ENCODE measurements at regions not wholly inside any gene's neighbourhood (a gene's known extent, or its start where the extent isn't known, plus 50 kb on each side); places are given as distances from the start of the nearest gene placed in this dataset.
"Not testable (repeated sequence)": the region's sequence is repeated elsewhere in the genome, so short reads cannot be mapped to it uniquely, and the experiment has no call there.

DNA sequence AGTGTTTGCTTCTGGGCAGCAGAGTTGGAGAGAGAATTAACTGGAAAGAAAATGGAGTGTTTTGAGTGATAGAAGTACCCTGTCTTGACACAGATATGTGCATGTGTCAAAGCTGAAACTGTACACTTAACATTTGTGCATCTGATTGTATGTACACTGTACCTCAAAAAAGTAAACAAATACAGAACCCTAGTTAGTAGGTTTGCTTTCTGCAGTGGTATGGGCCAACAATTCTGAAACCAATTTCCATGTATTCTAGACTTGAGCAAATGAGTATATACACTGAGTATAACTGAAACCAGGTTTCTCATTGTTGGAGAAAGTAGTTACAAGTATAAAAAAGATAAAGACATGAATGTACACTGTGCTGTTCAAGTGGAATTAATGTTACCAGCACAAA is 52.4 kb downstream of the ELAPOR2 start:
- no peak for DNase-seq

DNA sequence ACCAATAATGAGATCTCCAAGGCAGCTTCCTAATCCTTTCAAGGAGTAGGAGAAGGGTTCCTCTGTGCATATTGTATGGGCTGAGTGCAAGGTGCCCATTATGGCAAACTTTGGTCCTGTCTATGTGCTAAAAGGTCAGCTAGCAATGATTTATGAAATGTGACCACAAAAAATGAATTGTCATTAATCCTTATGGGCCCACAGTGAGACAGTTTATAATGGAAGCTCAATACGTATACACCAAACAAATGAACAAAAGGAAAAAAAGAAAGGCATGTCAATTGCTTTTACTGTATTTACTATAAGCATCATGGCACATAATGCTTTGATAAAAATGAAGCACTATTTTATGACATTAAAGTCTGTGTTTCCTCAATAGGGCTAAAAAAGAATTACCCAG is 54.5 kb downstream of the ELAPOR2 start:
- DNase-seq, result no peak

DNA sequence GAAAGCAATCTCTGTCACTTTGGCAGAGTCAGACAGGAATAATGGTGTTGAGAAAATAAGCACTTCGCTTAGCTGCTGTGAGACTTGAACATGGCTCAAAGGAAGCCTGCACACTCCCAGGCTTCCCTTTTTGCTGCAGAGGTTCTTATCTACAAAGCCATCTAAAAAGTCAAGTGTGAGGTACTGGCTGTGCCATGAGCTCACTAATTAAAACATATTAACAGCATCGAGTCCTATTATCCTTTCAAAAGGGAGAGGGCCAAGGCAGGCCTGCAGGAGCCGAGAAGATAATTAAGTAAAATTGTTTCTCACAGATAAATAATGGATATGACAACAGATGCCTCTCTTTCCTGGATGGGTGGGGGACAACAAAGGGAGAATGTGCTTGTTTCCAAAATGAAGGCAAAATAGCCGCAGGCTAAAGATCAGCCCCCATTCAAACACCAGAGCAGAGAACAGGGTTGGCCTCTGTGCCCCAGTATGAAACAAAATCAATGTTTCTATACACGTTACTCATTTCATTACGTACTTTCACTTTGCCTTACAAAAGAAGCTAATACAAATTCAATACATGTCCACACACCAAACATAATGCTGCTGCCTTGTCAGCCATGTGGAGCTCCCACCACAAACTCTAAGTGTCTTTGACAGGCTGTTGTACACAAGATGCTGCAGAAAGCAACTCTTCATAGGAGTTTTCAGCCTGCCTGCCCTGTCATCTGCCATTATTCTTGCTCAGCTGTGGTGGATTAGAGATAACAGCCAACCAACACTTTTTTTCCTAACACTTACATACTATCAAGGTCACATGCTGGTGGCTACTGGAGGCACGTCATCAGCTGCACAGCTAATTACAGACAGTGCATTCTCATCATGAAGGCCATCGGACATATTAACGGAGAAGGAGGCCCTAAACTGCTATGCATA is 55.3 kb downstream of the ELAPOR2 start:
- no peak for DNase-seq

DNA sequence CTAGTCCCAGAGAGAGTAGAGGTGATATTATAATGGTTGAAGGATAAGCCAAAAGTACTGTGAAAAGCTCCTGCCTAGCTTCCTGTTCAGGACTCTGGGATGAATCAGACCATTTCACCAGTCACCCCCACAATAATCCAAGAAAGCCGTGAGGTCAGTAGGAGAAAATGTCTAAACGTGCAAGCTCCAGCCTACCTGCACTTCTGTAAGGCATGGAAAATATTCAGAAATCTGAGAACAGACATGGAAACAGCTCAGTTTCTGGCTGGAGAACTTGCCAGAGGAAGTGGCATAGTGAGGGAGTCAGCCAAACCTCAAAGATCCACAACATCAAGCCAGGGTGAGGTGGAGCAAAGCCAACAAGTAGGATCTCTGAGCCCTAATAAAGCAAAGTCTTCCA is 58.2 kb downstream of the ELAPOR2 start:
- no peak for DNase-seq

DNA sequence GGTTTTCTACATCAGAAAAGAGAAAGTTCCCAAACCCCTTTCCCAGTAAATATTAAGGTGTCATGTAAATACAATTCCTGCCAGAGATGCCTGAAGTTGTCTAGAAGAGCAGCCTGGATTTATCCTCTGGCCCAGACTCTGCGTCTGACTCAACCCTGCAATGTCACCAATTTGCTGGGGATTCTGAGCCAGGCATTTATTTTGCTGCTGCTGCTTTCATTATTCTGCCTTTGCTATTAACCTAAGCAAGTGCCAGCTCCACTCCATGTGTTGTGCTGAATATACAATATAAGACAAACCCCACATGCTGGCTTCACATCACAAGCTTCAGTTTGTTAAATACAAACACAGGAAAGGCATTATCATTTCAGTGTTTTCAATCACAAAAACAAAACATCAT is 59.1 kb downstream of the ELAPOR2 start:
- peak; percentile 37 for DNase-seq

DNA sequence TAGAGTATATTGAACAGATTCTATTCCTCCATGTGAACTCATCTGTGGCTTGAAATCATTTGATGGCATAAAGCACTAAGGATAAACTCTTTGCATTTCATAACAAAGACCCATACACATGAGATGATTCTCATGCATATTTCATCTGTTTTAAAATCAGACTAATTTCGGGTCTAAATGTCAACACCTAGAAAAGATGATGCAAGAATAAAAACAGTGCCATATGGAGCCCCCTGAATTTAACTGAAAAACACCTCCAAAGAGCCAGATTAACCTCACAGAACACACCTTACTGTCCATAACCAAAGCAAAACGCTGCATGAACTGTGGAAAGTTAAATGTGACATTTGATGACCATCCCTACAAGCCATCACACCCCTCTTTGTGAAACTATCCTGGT is 59.7 kb downstream of the ELAPOR2 start:
- peak; percentile 66 for DNase-seq

DNA sequence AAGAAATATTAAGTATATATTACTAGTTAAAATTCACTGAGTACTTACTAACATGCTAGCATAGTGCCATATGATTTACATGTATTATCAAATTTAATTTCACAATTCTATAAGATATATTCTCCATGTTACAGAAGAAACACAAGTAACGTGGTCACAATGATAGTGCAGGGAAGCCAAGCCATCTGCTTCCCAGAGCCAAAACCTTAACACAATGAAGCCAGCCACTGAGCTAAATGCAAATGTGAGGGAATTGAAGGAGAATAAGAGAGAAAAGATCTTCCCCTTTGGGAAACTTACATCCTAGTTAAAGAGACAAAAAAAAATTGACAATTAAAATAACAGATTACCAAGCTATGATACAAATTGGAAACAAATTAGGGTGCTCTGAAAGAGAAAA is 63.6 kb downstream of the ELAPOR2 start:
- no peak for DNase-seq

DNA sequence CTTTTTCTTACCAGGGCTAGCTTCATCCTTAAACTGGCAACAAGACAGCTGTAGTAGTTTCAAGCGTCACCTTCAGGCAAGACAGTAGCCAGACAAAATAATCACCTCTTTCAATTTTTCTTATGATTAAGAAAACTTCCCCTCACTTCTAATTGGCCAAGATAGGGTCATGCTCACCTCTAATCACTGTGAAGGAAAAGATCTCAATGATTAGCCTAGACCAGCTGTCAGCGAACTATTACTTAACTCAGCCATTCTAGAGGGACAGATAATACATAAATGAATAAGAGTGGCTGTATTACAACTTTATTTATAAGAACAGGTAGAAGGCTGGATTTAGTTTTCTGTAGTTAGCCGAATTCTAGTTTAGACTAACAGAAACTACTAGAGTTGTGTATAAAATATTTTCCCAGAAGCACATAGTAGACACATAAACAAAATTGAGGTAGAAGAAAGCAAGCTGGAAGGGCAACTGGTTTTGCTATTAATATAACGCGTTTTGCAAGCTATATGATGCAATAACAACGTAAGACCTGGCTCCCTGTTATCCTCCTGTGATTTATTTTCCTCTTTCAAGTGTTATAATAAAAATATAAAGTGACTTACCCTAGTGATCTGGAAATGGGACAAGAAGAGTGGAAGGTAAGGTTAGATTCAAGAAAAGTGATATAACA is 64.3 kb downstream of the ELAPOR2 start:
- DNase-seq, result no peak

DNA sequence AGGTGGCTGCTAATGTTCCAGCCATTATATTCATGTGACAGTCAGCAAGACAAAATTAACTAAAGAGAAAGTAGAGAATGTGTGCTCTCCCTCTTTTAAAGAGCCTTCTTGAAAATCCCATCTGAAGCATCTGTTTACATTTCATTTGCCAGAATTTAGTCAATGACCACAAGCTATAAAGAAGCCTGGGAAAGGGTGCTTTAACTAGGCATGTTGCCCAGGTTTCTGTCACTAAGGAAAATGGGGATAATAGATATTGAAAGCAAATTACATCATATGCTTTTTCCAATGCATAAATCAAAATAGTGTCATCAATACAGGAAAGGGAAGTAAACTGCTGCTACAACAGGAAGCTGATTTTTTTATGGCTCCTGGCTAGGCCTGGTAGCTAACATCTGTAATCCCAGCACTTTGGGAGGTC is 67.7 kb downstream of the ELAPOR2 start:
- DNase-seq, result no peak

DNA sequence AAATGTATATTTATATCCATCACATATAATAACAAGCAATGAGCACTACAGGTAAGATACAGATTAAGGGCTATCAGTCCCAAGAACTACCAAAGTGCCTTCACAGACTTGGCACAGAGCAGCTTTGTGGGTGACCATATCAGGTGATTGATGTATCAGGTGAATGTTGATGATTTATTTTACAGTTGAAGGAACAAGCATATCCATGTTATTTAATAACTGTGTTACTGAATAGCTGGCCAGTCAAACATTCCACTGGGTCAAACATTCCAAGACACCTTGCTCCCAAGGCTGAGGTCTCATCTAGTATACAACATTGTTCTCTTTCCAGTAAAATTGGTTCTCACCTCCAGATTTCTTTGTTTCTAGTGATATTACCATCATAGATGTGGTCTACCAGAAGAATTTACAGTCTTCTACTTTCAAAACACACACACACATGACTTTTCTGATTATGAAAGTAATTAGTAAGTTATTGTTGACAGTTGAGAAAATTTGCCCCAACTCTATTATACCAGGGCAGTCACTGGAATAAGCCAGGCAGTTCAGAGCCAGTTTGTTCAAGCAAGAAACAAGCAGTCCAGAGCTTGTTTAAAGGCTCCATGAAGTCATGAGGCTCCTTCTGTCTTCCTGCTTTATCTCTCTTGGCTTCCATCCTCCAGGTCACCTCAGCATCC is 68.2 kb downstream of the ELAPOR2 start:
- DNase-seq, result no peak

DNA sequence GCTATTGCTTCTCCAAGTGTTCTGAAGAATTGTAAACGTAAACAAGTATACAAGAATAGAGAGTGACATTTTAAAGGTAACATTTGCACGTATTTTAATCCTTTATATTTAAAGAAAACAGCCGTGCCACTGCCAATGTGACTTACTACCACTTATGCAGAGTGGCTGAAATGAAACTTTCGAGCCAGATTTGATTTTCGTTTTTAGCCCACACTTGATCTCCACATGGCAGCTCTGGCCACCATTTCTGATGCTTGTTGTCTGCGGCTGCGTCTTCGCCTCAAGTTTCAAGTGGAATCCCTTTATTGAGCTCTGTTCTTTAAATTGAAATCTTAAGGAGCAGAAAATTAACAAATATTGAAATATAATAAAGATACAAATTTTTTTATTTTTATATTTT is 70.0 kb downstream of the ELAPOR2 start:
- DNase-seq, result no peak

DNA sequence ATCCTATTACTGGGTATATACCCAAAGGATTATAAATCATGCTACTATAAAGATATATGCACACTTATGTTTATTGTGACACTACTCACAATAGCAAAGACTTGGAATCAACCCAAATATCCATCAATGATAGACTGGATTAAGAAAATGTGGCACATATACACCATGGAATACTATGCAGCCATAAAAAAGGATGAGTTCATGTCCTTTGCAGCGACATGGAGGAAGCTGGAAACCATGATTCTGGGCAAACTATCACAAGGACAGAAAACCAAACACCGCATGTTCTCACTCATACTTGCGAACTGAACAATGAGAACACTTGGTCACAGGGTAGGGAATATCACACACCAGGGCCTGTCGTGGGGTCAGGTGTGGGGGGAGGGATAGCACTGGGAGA is 71.6 kb downstream of the ELAPOR2 start:
- not testable (repeated sequence) for DNase-seq

DNA sequence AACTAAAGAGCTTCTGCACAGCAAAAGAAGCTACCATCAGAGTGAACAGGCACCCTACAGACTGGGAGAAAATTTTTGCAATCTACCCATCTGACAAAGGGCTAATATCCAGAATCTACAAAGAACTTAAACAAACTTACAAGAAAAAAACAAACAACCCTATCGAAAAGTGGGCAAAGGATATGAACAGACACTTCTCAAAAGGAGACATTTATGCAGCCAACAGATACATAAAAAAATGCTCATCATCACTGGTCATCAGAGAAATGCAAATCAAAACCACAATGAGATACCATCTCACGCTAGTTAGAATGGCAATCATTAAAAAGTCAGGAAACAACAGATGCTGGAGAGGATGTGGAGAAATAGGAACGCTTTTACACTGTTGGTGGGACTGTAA is 72.1 kb downstream of the ELAPOR2 start:
- DNase-seq, result not testable (repeated sequence)

DNA sequence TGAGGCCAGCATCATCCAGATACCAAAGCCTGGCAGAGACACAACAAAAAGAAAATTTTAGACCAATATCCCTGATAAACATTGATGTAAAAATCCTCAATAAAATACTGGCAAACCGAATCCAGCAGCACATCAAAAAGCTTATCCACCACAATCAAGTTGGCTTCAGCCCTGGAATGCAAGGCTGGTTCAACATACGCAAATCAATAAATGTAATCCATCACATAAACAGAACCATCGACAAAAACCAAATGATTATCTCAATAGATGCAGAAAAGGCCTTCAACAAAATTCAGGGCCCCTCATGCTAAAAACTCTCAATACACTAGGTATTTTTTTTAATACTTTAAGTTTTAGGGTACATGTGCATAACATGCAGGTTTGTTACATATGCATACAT is 74.1 kb downstream of the ELAPOR2 start:
- DNase-seq, result not testable (repeated sequence)

DNA sequence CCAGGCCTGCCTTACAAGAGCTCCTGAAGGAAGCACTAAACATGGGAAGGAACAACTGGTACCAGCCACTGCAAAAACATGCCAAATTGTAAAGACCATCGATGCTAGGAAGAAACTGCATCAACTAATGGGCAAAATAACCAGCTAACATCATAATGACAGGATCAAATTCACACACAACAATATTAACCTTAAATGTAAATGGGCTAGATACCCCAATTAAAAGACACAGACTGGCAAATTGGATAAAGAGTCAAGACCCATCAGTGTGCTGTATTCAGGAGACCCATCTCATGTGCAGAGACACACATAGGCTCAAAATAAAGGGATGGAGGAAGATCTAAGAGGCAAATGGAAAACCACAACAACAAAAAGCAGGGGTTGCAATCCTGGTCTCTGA is 75.8 kb downstream of the ELAPOR2 start:
- not testable (repeated sequence) for DNase-seq

DNA sequence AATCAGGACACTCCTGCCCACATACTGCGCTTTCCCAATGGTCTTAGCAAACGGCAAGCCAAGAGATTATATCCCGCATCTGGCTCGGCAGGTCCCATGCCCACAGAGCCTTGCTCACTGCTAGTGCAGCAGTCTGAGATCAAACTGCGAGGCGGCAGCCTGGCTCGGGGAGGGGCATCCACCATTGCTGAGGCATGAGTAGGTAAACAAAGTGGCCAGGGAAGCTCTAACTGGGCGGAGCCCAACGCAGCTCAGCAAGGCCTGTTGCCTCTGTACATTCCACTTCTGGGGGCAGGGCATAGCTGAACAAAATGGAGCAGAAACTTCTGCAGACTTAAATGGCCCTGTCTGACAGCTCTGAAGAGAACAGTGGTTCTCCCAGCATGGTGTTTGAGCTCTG is 77.5 kb downstream of the ELAPOR2 start:
- not testable (repeated sequence) for DNase-seq

DNA sequence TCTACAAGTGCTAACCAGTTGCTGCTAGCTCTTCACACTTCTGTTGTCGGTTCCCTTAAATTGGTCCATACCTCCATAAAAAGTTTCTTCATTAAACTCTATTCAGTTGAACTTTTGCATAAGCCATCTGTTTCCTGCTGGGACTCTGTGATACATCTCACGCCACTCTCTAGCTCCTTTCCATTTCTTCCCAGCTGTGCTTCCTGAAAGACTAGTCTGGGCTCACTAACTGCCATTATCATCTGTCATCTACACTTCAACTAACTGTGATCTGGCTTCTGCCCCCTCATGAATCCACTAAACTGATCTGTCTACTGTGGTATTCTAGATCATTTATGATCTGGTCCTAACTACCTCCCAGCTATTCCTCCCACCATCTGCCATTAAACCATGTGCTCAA is 78.3 kb downstream of the ELAPOR2 start:
- DNase-seq, result no peak

DNA sequence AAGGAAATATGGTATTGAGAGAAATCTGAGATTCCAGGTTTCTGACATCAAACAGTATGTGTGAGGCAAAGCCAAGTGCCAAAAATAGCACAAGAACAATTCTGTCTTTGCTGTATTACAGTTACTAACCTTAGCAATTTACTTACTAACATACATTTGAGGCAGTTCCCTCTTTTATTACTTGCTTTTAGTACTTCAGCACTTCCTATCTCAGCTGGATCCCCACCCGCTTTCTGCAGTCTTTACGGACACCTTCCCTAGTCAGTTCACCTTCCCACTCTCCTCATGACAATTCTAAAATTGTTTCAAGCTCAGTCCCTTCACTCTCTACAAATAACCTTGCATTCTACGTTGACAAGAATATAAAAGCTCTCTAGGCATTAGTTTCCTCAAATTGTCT is 79.2 kb downstream of the ELAPOR2 start:
- DNase-seq, result no peak

DNA sequence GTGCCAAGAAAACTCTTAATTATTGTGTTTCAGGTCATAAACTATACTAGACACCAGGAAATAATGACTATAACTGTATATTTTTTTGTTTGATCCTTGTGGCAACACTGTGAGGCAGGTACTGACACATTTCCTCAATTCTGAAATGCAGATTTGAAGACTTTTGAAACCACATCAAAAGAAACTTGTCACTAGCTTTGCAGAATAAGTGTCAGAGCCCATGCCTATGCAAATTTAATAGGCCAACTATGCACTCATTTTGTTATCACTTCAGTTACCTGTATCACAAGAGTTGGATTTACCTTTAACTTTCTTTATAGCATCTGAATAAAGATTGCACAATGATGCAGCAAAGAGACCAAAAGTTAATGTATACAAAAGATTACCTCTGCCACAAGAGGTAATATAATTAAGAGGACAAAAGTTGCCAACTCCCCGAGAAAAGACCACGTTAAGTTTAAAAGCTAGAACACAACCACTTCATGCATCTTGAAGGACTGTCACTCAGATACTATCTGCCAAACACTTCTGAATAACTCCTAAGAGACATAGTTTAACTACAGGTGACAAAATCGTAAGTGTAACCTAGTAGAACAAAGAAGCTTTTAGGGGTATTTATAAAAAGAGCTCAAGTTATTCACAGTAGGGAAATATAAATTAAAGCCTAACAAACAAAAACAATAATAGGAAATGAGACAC is 80.5 kb downstream of the ELAPOR2 start:
- DNase-seq, result no peak

DNA sequence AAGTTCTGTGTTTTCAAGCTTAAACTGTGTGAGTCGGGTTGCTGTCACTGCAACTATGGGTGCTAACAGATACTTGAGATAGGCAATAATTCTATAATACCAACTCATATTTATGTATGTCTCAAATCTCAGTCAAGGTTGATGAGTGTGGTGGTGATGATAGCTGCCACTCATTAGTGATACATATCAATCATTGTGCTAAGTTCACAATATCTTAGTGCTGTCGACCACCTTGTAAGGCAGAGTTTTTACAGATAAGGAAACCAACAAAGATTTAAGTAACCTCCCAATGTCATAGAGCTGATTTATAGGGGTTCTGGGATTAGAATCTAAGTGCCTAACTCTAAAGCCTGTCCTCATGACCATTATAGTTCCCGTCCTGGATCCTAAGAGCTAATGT is 82.5 kb downstream of the ELAPOR2 start:
- DNase-seq, result no peak

DNA sequence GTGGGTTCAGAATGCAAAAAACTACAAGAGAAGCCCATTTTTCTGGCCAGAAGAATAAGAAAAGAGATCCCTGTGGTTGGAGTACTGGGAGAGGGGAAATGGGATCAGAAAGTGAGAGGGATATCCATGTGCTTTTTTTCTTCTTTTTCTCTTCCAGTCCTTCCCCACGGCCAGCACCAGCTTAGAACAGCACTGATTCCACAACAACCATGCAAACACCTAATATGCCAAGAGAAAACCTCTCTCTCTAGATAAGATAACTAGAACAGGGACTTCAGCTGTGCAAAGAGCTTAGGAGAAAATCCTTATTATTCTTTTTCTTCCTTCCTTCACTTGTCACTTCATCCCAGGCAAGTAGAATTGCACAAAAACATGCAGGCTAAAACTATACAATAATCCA is 83.5 kb downstream of the ELAPOR2 start:
- no peak for DNase-seq

DNA sequence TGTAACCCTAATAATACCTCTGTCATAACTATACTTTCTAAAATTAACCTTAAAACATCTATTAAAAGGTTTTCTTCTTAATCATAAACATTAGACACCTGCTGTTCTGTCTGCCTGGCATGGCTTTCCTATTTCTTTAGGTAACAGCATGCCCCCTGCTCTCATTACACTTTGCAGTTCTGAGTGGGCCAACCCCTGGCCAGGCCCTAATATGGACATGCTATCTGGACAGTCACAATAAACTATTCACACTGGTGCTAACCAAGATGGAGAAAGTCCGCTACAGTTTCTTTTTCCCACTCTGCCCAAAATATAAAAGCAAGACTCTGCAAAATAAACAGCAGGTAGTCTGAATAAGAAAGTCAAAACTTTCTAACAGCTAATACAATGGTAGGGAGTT is 84.0 kb downstream of the ELAPOR2 start:
- no peak for DNase-seq

DNA sequence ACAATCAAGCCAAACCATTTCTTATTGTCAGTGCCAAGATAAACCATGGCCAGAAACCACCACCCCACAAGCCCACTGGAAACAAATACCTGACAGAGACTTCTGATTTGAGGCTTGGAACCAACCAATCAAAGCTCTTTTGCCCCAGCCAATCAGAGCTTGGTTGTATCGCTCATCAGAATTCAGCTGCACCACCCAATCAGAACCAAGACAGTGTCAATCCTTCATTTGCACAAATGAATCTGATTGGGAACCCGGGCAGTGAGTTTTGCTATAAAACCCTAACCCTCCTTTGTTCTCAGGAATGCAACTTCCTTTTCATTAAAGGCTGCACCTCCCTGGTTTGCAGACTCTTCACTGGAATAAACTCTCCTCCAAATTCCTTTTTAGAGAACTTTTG is 87.4 kb downstream of the ELAPOR2 start:
- no peak for DNase-seq
